H1 (cell line): ENCODE measurements at regions not wholly inside any gene's neighbourhood (a gene's known extent, or its start where the extent isn't known, plus 50 kb on each side); places are given as distances from the start of the nearest gene placed in this dataset.

Experiments used
- BCL11A ChIP-seq, 2 experiments: IDR thresholded peaks; one replicate each; pipeline ENCODE4 v1.6.1; 2011; ENCODE audit warnings: low read depth in 2 of 2, low read length in 2 of 2, mild to moderate bottlenecking in 2 of 2
- CBX5 ChIP-seq: fragments of 300-800, 300-1000 bp; sonication (generic); IDR thresholded peaks from 2 replicates; pipeline ENCODE4 v1.7.1; 2016; ENCODE audit warnings: antibody characterized with exemption, low read length, low read depth
- NRF1 ChIP-seq: IDR thresholded peaks from 2 replicates; pipeline ENCODE4 v1.6.1; 2011; ENCODE audit warnings: mild to moderate bottlenecking, low read depth, low read length, improper control_type of control experiment
- RFX5 ChIP-seq: IDR thresholded peaks from 2 replicates; pipeline ENCODE4 v1.6.1; 2011; ENCODE audit warnings: low read depth, low read length, improper control_type of control experiment, borderline replicate concordance
- TAF1 ChIP-seq: IDR thresholded peaks from 2 replicates; pipeline ENCODE4 v1.6.1; 2011; ENCODE audit warnings: mild to moderate bottlenecking, low read depth, low read length
- TBP ChIP-seq: IDR thresholded peaks from 2 replicates; pipeline ENCODE4 v1.6.1; 2011; ENCODE audit warnings: low read depth, low read length, improper control_type of control experiment
- TF ChIP-seq, protein P1 (sequence below), 3 experiments: IDR thresholded peaks; 1 replicate in 2 of 3; 2 replicates in 1 of 3; pipeline versions ENCODE4 v1.5.1 to v1.6.1; 2011; ENCODE audit warnings: low read length in 3 of 3, mild to moderate bottlenecking in 3 of 3, inconsistent platforms in 2 of 3, low read depth in 1 of 3, moderate library complexity in 1 of 3; ENCODE audit not compliant: insufficient read depth in 1 of 3; ENCODE audit errors: control extremely low read depth in 1 of 3

- TF ChIP-seq TAF1, result no peak
- no peak for TF ChIP-seq NRF1
- TF ChIP-seq, protein P1, sequence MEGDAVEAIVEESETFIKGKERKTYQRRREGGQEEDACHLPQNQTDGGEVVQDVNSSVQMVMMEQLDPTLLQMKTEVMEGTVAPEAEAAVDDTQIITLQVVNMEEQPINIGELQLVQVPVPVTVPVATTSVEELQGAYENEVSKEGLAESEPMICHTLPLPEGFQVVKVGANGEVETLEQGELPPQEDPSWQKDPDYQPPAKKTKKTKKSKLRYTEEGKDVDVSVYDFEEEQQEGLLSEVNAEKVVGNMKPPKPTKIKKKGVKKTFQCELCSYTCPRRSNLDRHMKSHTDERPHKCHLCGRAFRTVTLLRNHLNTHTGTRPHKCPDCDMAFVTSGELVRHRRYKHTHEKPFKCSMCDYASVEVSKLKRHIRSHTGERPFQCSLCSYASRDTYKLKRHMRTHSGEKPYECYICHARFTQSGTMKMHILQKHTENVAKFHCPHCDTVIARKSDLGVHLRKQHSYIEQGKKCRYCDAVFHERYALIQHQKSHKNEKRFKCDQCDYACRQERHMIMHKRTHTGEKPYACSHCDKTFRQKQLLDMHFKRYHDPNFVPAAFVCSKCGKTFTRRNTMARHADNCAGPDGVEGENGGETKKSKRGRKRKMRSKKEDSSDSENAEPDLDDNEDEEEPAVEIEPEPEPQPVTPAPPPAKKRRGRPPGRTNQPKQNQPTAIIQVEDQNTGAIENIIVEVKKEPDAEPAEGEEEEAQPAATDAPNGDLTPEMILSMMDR (IDR thresholded peaks at IDR 0.05; ENCODE audit: control extremely low read depth in 1 of 3, insufficient read depth in 1 of 3, low read depth in 1 of 3, low read length in 3 of 3), result no peak
- TF ChIP-seq CBX5, result no peak
- TF ChIP-seq RFX5, result no peak
- no peak for TF ChIP-seq BCL11A (IDR thresholded peaks at IDR 0.05; ENCODE audit: low read depth in 2 of 2, low read length in 2 of 2)
- no peak for TF ChIP-seq TBP
Observed at GRCh38 chr1:96991261-96991660, 269.7 kb downstream of the PTBP2 start.
